Neural cell (in vitro differentiated cells): ENCODE measurements at regions not wholly inside any gene's neighbourhood (a gene's known extent, or its start where the extent isn't known, plus 50 kb on each side); places are given as distances from the start of the nearest gene placed in this dataset.

Source experiments
- CTCF ChIP-seq: fragments of 450-650 bp; IDR thresholded peaks from 2 replicates; pipeline ENCODE4 v1.5.1; 2014; ENCODE audit warnings: antibody characterized with exemption, mild to moderate bottlenecking, moderate library complexity; ENCODE audit not compliant: poor library complexity, severe bottlenecking
- EP300 ChIP-seq: fragments of 450-650 bp; conservative IDR thresholded peaks from 2 replicates; pipeline ENCODE4 v1.6.1; 2014; ENCODE audit warnings: antibody characterized with exemption, mild to moderate bottlenecking, moderate library complexity; ENCODE audit not compliant: poor library complexity, severe bottlenecking
- EZH2 ChIP-seq: fragments of 200-600, 300-800 bp; shearing (Covaris generic), sonication (generic); IDR thresholded peaks from 2 replicates; pipeline ENCODE4 v1.6.1; 2014; ENCODE audit warnings: antibody characterized with exemption, low read length, borderline replicate concordance, mild to moderate bottlenecking; ENCODE audit not compliant: insufficient read depth, poor library complexity, severe bottlenecking
- POLR2AphosphoS5 ChIP-seq: IDR thresholded peaks from 2 replicates; pipeline ENCODE4 v1.6.1; 2012
- RAD21 ChIP-seq: fragments of 450-650 bp; conservative IDR thresholded peaks from 2 replicates; pipeline ENCODE4 v1.6.1; 2014; ENCODE audit warnings: antibody characterized with exemption, mild to moderate bottlenecking, moderate library complexity
- REST ChIP-seq: IDR thresholded peaks from 2 replicates; pipeline ENCODE4 v1.6.1; 2012; ENCODE audit warnings: borderline replicate concordance
- SMC3 ChIP-seq: fragments of 450-650 bp; conservative IDR thresholded peaks from 2 replicates; pipeline ENCODE4 v1.6.1; 2014; ENCODE audit warnings: antibody characterized with exemption, mild to moderate bottlenecking, moderate library complexity; ENCODE audit not compliant: poor library complexity
- TAF1 ChIP-seq: IDR thresholded peaks from 2 replicates; pipeline ENCODE4 v1.6.1; 2012; ENCODE audit warnings: low read depth

GRCh38 chrX:124239324-124239723 lies 93.1 kb upstream of the TEX13D start:
- no peak for TF ChIP-seq EZH2
- TF ChIP-seq CTCF = no peak
- no peak for TF ChIP-seq RAD21
- TF ChIP-seq REST = no peak
- no peak for TF ChIP-seq EP300
- TF ChIP-seq POLR2AphosphoS5 = no peak
- no peak for TF ChIP-seq TAF1
- TF ChIP-seq SMC3 = no peak
